GM21825 (cell line): ENCODE measurements at regions not wholly inside any gene's neighbourhood (a gene's known extent, or its start where the extent isn't known, plus 50 kb on each side); places are given as distances from the start of the nearest gene placed in this dataset.
"Not testable (repeated sequence)": the region's sequence is repeated elsewhere in the genome, so short reads cannot be mapped to it uniquely, and the experiment has no call there.

Experiments
- ATAC-seq: cut with Tn5 transposase; IDR thresholded peaks from one replicate; pipeline ENCODE4 v1.9.1; 2021; ENCODE audit warnings: mild to moderate bottlenecking, moderate library complexity; ENCODE audit not compliant: unreplicated experiment

- no peak for ATAC-seq
Observed at GRCh38 chr16:50497592-50497991, 50.6 kb upstream of the NKD1 start.

- no peak for ATAC-seq
Observed at GRCh38 chr16:50496990-50497389, 51.2 kb upstream of the NKD1 start.

- no peak for ATAC-seq
Observed at GRCh38 chr16:50495673-50496072, 52.5 kb upstream of the NKD1 start.

GRCh38 chr16:50494501-50495491, 53.4 kb upstream of the NKD1 start:
- no peak for ATAC-seq

- ATAC-seq = no peak
Observed at GRCh38 chr16:50491516-50491915, 56.7 kb upstream of the NKD1 start.

GRCh38 chr16:50490828-50491227, 57.4 kb upstream of the NKD1 start:
- no peak for ATAC-seq

GRCh38 chr16:50489182-50489581, 59.0 kb upstream of the NKD1 start:
- no peak for ATAC-seq

- ATAC-seq = no peak
Observed at GRCh38 chr16:50487528-50487927, 60.7 kb upstream of the NKD1 start.

- ATAC-seq = not testable (repeated sequence)
Observed at GRCh38 chr16:50486162-50486561, 62.0 kb upstream of the NKD1 start.

GRCh38 chr16:50485232-50485631, 63.0 kb upstream of the NKD1 start:
- no peak for ATAC-seq

GRCh38 chr16:50482271-50482670, 65.9 kb upstream of the NKD1 start:
- ATAC-seq = no peak

GRCh38 chr16:50480206-50480605, 68.0 kb upstream of the NKD1 start:
- ATAC-seq = no peak

GRCh38 chr16:50479771-50480170, 68.4 kb upstream of the NKD1 start:
- ATAC-seq = no peak

GRCh38 chr16:50478773-50479149, 69.4 kb upstream of the NKD1 start:
- no peak for ATAC-seq

- no peak for ATAC-seq
Observed at GRCh38 chr16:50478075-50478772, 70.0 kb upstream of the NKD1 start.

GRCh38 chr16:50476486-50477255, 71.5 kb upstream of the NKD1 start:
- ATAC-seq = no peak

GRCh38 chr16:50475170-50475569, 73.0 kb upstream of the NKD1 start:
- no peak for ATAC-seq

GRCh38 chr16:50474138-50474537, 74.1 kb upstream of the NKD1 start:
- ATAC-seq = peak; percentile 16

- ATAC-seq = peak; percentile 66
Observed at GRCh38 chr16:50473356-50473945, 74.7 kb upstream of the NKD1 start.

- ATAC-seq = no peak
Observed at GRCh38 chr16:50472472-50472871, 75.7 kb upstream of the NKD1 start.

- ATAC-seq = no peak
Observed at GRCh38 chr16:50470687-50471086, 77.5 kb upstream of the NKD1 start.
